ENCODE measurements at regions not wholly inside any gene's neighbourhood (a gene's known extent, or its start where the extent isn't known, plus 50 kb on each side); places are given as distances from the start of the nearest gene placed in this dataset.
"Not testable (repeated sequence)": the region's sequence is repeated elsewhere in the genome, so short reads cannot be mapped to it uniquely, and the experiment has no call there.

- no peak for FAIRE-seq
Measured at GRCh38 chr11:11220786-11221185, 132.3 kb downstream of the CSNK2A3 start.

- no peak for FAIRE-seq
Measured at GRCh38 chr11:11218629-11218986, 134.4 kb downstream of the CSNK2A3 start.

- no peak for FAIRE-seq
Measured at GRCh38 chr11:11217929-11218628, 135.0 kb downstream of the CSNK2A3 start.

GRCh38 chr11:11217289-11217928 lies 135.6 kb downstream of the CSNK2A3 start:
- FAIRE-seq = no peak

- FAIRE-seq = no peak
Measured at GRCh38 chr11:11215944-11216343, 137.1 kb downstream of the CSNK2A3 start.

GRCh38 chr11:11215058-11215815 lies 137.8 kb downstream of the CSNK2A3 start:
- FAIRE-seq = no peak

- no peak for FAIRE-seq
Measured at GRCh38 chr11:11213117-11213516, 139.9 kb downstream of the CSNK2A3 start.

DNA sequence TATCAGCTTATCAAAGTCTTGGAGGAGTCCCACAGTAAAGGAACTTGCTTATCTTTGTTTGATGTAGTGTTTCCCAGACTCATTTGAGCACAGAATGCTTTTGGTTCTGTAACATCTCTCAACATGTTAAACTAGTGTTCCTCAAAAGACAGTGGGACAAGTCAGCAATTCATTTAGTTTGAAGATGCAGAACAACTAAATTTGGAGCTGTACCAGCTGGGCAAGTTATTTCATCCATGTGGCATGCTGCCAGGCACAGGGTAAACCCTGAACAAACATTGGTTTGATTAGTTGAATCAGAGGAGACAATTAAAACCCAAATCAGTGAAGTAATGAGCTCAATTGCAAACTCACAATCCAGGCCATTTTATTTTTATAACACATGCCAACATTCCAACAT lies 141.2 kb downstream of the CSNK2A3 start:
- FAIRE-seq = no peak

DNA sequence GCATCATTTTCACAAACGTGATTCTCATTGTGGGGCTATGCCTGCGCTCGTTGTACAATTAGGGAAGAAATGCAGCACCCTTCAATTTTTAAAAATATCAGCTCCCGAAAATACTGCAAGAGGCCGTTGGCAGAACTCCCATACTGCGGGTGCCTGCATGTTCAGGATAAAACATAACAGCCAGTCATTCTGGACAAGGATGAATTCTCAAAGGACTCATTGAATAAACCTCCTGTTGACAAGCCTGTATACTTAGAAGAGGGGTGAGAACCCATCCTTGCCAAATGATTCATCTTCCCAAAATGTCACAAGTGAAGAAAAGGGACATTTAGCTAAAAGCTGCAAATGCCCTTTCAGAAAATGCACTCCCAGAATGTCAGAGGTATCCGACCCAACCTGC lies 141.9 kb downstream of the CSNK2A3 start:
- FAIRE-seq = no peak

- FAIRE-seq = no peak
Measured at GRCh38 chr11:11210446-11210845, 142.6 kb downstream of the CSNK2A3 start.

GRCh38 chr11:11209967-11210366 lies 143.1 kb downstream of the CSNK2A3 start:
- no peak for FAIRE-seq

GRCh38 chr11:11208994-11209393 lies 144.1 kb downstream of the CSNK2A3 start:
- no peak for FAIRE-seq

- FAIRE-seq = no peak
Measured at GRCh38 chr11:11207428-11207827, 145.6 kb downstream of the CSNK2A3 start.

DNA sequence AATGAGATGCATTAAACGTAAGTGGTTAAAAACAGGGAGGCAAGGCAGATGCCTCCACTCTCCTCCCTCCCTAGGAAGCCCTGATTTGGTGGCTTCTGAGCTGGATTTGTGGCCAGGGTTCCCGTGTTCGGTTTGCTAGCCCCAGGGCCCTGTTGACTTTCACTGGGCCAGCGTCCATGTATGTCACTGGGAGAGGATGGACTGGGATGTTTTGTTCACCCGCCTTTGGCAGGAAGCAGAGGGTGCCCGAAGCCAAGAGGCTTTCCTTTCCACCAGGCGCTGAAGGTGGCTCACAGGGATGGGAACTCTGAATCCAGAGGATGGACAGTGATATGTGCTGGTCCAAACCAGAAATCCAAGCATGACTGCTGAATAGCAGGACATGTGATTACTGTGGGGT lies 146.6 kb downstream of the CSNK2A3 start:
- no peak for FAIRE-seq

DNA sequence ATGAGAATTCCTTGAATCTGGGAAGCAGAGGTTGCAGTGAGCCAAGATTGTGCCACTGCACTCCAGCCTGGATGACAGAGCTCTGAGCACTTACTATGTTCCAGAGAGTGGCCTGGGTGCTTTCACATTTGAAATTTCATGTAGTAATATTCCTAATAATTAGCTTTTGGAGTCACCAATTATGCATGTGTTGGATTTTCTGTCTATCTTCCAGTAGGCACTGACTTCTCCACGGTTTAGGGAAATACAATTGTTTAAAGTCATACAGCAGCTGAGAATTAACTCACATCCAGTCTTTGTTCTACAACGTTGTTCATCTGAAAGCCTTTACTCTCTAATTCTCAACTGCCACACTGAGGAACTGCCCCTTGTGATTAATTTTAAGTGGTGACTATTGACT lies 150.2 kb downstream of the CSNK2A3 start:
- no peak for FAIRE-seq

- not testable (repeated sequence) for FAIRE-seq
Measured at GRCh38 chr11:11201302-11201701, 151.7 kb downstream of the CSNK2A3 start.

- FAIRE-seq = no peak
Measured at GRCh38 chr11:11192541-11192940, 160.5 kb downstream of the CSNK2A3 start.

- FAIRE-seq = no peak
Measured at GRCh38 chr11:11189506-11189905, 163.5 kb downstream of the CSNK2A3 start.

DNA sequence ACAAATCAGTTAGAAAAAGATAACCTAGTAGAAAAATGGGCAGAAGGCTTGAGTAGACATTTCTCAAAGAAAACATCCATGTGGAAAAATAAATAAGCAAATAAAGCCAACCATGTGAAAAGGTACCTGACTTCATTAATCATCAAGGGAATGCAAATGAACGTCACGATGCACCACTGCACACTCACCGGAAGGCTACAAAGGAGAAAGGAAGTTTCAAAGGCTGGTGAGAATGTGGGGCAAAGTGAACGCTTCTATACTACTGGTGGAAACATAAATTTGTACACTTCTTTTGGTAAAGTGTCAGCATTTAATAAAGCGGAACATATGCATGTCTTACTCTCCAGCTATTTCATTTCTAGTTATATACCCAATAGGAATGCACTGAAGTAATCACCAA lies 166.8 kb downstream of the CSNK2A3 start:
- FAIRE-seq = no peak

- no peak for FAIRE-seq
Measured at GRCh38 chr11:11182261-11182660, 170.8 kb downstream of the CSNK2A3 start.

GRCh38 chr11:11178671-11179638 lies 174.1 kb downstream of the CSNK2A3 start:
- no peak for FAIRE-seq

- FAIRE-seq = no peak
Measured at GRCh38 chr11:11177156-11177808, 175.8 kb downstream of the CSNK2A3 start.
